ENCODE measurements at regions not wholly inside any gene's neighbourhood (a gene's known extent, or its start where the extent isn't known, plus 50 kb on each side); places are given as distances from the start of the nearest gene placed in this dataset.

DNA sequence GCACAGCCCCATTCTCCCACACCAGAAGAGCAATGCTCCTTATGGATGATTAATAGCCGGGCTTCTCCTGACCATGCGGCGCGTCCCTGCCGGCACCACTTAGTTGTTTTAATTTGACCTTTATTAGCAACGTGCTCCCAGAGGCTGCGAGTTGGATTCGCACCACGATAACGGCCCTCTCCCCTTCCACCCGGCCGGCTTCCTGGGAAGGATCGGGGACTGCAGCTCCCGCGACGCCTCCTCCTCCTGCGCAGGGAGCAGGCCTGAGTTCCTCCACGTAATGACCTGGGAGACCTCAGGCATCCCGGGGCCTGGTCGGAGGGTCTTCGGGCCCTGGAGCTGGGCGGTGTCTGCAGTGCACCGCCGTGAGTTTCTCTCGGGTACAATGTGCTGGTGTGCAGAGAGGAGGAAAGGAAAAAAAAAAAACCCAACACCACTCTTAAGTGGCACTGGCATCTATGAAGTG, 243.3 kb upstream of the TOPAZ1 start:
- Histone ChIP-seq H4K20me1 (ENCODE audit: insufficient read depth) (no peaks in the 10 kb centered on the region), H3K9ac (ENCODE audit: low read length) (peak overlapping the region; percentile 50), H3K9me2 (ENCODE audit: insufficient read depth, low read length) (no peaks in the 10 kb centered on the region), H2AFZ (ENCODE audit: low read depth, low read length) (no peak overlapping the region), H3K4me3 (ENCODE audit: low read length) (peak overlapping the region; percentile 69), H3K4me2 (ENCODE audit: low read length) (peak overlapping the region; percentile 3), H3K36me3 (ENCODE audit: insufficient read depth, low read length) (no peaks in the 10 kb centered on the region), H3K27me3 (ENCODE audit: insufficient read depth, low read depth, low read length) (peaks cover 80% of the 10 kb centered on the region), H3K79me2 (replicated peaks; ENCODE audit: insufficient read depth, low read length) (no peaks in the 10 kb centered on the region), H3F3A (ENCODE audit: insufficient read depth, low read length, poor library complexity, severe bottlenecking) (no peaks in the 10 kb centered on the region), H3K27ac (ENCODE audit: low read length) (no peak overlapping the region), H3K9me3 (ENCODE audit: low read length) (peaks cover 4% of the 10 kb centered on the region)
- no peak for TF ChIP-seq EZH2 (IDR thresholded peaks at IDR 0.05; ENCODE audit: borderline replicate concordance, insufficient read depth, low read length, poor library complexity, severe bottlenecking)
- TF ChIP-seq RAD21 (conservative IDR thresholded peaks at IDR 0.05) = no peak
- no peak for TF ChIP-seq TAF1 (IDR thresholded peaks at IDR 0.05; ENCODE audit: low read depth)
- no peak for TF ChIP-seq EP300 (conservative IDR thresholded peaks at IDR 0.05; ENCODE audit: poor library complexity, severe bottlenecking)
- TF ChIP-seq MXI1 (conservative IDR thresholded peaks at IDR 0.05; ENCODE audit: poor library complexity, severe bottlenecking) = no peak
- TF ChIP-seq REST (IDR thresholded peaks at IDR 0.05; ENCODE audit: borderline replicate concordance) = no peak
- TF ChIP-seq, protein P1, sequence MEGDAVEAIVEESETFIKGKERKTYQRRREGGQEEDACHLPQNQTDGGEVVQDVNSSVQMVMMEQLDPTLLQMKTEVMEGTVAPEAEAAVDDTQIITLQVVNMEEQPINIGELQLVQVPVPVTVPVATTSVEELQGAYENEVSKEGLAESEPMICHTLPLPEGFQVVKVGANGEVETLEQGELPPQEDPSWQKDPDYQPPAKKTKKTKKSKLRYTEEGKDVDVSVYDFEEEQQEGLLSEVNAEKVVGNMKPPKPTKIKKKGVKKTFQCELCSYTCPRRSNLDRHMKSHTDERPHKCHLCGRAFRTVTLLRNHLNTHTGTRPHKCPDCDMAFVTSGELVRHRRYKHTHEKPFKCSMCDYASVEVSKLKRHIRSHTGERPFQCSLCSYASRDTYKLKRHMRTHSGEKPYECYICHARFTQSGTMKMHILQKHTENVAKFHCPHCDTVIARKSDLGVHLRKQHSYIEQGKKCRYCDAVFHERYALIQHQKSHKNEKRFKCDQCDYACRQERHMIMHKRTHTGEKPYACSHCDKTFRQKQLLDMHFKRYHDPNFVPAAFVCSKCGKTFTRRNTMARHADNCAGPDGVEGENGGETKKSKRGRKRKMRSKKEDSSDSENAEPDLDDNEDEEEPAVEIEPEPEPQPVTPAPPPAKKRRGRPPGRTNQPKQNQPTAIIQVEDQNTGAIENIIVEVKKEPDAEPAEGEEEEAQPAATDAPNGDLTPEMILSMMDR (IDR thresholded peaks at IDR 0.05; ENCODE audit: poor library complexity, severe bottlenecking) = no peak
- no peak for TF ChIP-seq SMC3 (conservative IDR thresholded peaks at IDR 0.05; ENCODE audit: poor library complexity)
- TF ChIP-seq POLR2AphosphoS5 (IDR thresholded peaks at IDR 0.05) = no peak

DNA sequence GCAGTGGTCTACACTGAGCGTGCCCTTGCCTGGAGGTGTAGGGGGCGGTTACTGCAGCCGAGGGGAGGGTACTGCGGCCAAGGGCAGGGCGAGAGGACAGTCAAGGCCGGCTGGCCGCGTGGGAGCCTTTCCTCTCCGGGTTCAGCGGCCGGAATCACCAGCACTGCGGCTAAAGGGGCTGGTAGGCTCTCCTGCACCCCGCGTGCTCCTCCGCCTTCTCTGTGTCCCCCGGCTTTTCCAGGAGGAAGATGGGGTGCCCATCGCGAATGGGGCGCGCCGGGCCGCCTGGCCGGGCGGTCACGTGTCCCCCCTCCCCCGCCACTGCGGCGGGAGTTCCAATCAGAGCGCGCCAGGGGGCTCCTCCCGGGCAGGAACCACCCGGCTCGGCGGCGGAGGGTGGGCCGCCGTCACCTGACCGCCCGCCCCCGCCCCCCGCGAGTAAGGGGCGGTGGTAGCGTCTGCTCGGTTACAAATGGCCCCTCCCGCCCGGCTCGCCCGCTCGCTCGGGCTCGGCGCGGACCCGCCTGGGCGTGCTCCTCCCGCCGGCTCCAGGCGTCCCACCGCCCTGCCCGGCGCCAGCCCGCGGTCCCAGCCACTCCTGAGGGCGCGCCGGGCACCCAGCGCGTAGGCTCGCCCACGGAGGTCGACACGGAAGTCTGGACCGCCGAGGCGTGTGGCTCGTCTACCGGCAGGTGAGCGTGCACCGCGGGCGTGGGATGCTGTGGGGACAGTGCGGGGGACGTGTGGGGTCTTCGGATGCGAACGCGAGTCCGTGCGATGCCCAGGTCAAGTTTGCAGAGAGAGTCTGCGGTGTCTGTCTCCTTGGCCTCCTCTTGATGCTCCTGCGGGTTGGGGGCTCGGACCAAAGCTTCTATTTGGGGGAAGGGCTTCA, 242.6 kb upstream of the TOPAZ1 start:
- H3K27ac ChIP-seq (ENCODE audit: low read length) = no peak overlapping the region

More for the DNA sequence above, 242.6 kb upstream of the TOPAZ1 start:
- Histone ChIP-seq H4K20me1 (ENCODE audit: insufficient read depth) (no peaks in the 10 kb centered on the region), H3K9ac (ENCODE audit: low read length) (peak overlapping the region; percentile 50), H2AFZ (ENCODE audit: low read depth, low read length) (no peak overlapping the region), H3K79me2 (replicated peaks; ENCODE audit: insufficient read depth, low read length) (no peaks in the 10 kb centered on the region), H3F3A (ENCODE audit: insufficient read depth, low read length, poor library complexity, severe bottlenecking) (no peaks in the 10 kb centered on the region), H3K4me3 (ENCODE audit: low read length) (peak overlapping the region; percentile 69), H3K9me3 (ENCODE audit: low read length) (peaks cover 4% of the 10 kb centered on the region), H3K4me2 (ENCODE audit: low read length) (peak overlapping the region; percentile 3), H3K27me3 (ENCODE audit: insufficient read depth, low read depth, low read length) (peaks cover 73% of the 10 kb centered on the region), H3K9me2 (ENCODE audit: insufficient read depth, low read length) (no peaks in the 10 kb centered on the region), H3K36me3 (ENCODE audit: insufficient read depth, low read length) (no peaks in the 10 kb centered on the region)
- TF ChIP-seq TAF1 (IDR thresholded peaks at IDR 0.05; ENCODE audit: low read depth) (no peak), POLR2AphosphoS5 (IDR thresholded peaks at IDR 0.05) (peak; percentile 31), EP300 (conservative IDR thresholded peaks at IDR 0.05; ENCODE audit: poor library complexity, severe bottlenecking) (no peak), RAD21 (conservative IDR thresholded peaks at IDR 0.05) (no peak), REST (IDR thresholded peaks at IDR 0.05; ENCODE audit: borderline replicate concordance) (no peak), MXI1 (conservative IDR thresholded peaks at IDR 0.05; ENCODE audit: poor library complexity, severe bottlenecking) (peak; percentile 29), EZH2 (IDR thresholded peaks at IDR 0.05; ENCODE audit: borderline replicate concordance, insufficient read depth, low read length, poor library complexity, severe bottlenecking) (no peak), SMC3 (conservative IDR thresholded peaks at IDR 0.05; ENCODE audit: poor library complexity) (peak; percentile 11)
- TF ChIP-seq, protein P1 (IDR thresholded peaks at IDR 0.05; ENCODE audit: poor library complexity, severe bottlenecking) = no peak

Data from neural cell (in vitro differentiated cells).